DND-41 (cell line): ENCODE measurements at regions not wholly inside any gene's neighbourhood (a gene's known extent, or its start where the extent isn't known, plus 50 kb on each side); places are given as distances from the start of the nearest gene placed in this dataset.

Source experiments
- ATAC-seq: fragments of 200-7000 bp; cut with Tn5 transposase; 3 replicates; pipeline ENCODE4 v1.9.1; 2021; ENCODE audit warnings: low read depth; ENCODE audit not compliant: insufficient read depth
- DNase-seq: peaks from one replicate; pipeline ENCODE4 v3.0.0-alpha.2; 2020
- H2AFZ ChIP-seq: 2 replicates; pipeline ENCODE4 v1.6.0; 2012; ENCODE audit warnings: low read depth, low read length
- H3K27ac ChIP-seq: 2 replicates; pipeline ENCODE4 v1.5.1; 2012; ENCODE audit warnings: low read length, inconsistent platforms
- H3K27me3 ChIP-seq: fragments of 200-600 bp; sonication (generic); 2 replicates; pipeline ENCODE4 v1.6.0; 2012; ENCODE audit warnings: low read length, mild to moderate bottlenecking, inconsistent platforms; ENCODE audit not compliant: insufficient read depth, poor library complexity
- H3K36me3 ChIP-seq: 2 replicates; pipeline ENCODE4 v1.5.1; 2012; ENCODE audit warnings: low read length, inconsistent platforms; ENCODE audit not compliant: insufficient read depth
- H3K4me1 ChIP-seq: 2 replicates; pipeline ENCODE4 v1.5.1; 2012; ENCODE audit warnings: mild to moderate bottlenecking, low read length; ENCODE audit not compliant: insufficient read depth
- H3K4me2 ChIP-seq: 2 replicates; pipeline ENCODE4 v1.6.0; 2012; ENCODE audit warnings: mild to moderate bottlenecking, moderate library complexity, low read length, inconsistent platforms; ENCODE audit not compliant: insufficient read depth
- H3K4me3 ChIP-seq, 2 experiments: fragments of 200-600 bp in 1 of 2; shearing (Covaris generic) in 1 of 2; 2 replicates each; pipeline ENCODE4 v1.5.1; 2012 to 2016; ENCODE audit warnings: inconsistent platforms in 2 of 2, low read length in 2 of 2, mild to moderate bottlenecking in 2 of 2, low read depth in 1 of 2, moderate library complexity in 1 of 2
- H3K79me2 ChIP-seq: 2 replicates; pipeline ENCODE4 v1.6.0; 2012; ENCODE audit warnings: low read length, inconsistent platforms; ENCODE audit not compliant: insufficient read depth
- H3K9ac ChIP-seq: 2 replicates; pipeline ENCODE4 v1.6.0; 2012; ENCODE audit warnings: low read depth, mild to moderate bottlenecking, inconsistent platforms, low read length, moderate library complexity
- H3K9me3 ChIP-seq: 2 replicates; pipeline ENCODE4 v1.5.1; 2012; ENCODE audit warnings: low read length, moderate library complexity, mild to moderate bottlenecking, inconsistent platforms; ENCODE audit not compliant: insufficient read depth, severe bottlenecking
- H4K20me1 ChIP-seq: 2 replicates; pipeline ENCODE4 v1.6.0; 2012; ENCODE audit warnings: low read length; ENCODE audit not compliant: insufficient read depth
- CTCF ChIP-seq: IDR thresholded peaks from 2 replicates; pipeline ENCODE4 v1.5.1; 2012; ENCODE audit warnings: borderline replicate concordance, low read length, moderate library complexity, mild to moderate bottlenecking; ENCODE audit not compliant: poor library complexity, severe bottlenecking; ENCODE audit errors: extremely low read depth
- EZH2 ChIP-seq: IDR thresholded peaks from 3 replicates; pipeline ENCODE4 v1.6.1; 2012; ENCODE audit warnings: borderline replicate concordance, low read depth, mild to moderate bottlenecking, moderate library complexity, low read length, inconsistent platforms; ENCODE audit not compliant: severe bottlenecking

GRCh38 chr10:108307925-108308312 is 1143.4 kb upstream of the SORCS1 start:
- ATAC-seq (no peak), DNase-seq (no peak)
- Histone ChIP-seq H3K36me3 (no peaks in the 10 kb centered on the region), H3K4me2 (no peak overlapping the region), H3K9me3 (no peaks in the 10 kb centered on the region), H2AFZ (no peak overlapping the region), H3K9ac (no peak overlapping the region), H3K79me2 (no peaks in the 10 kb centered on the region), H4K20me1 (no peaks in the 10 kb centered on the region), H3K27ac (no peak overlapping the region), H3K27me3 (no peaks in the 10 kb centered on the region), H3K4me3 (no peak overlapping the region), H3K4me1 (no peaks in the 10 kb centered on the region)
- TF ChIP-seq CTCF (no peak), EZH2 (no peak)

GRCh38 chr10:108307250-108307924 is 1142.9 kb upstream of the SORCS1 start:
- no peaks in the 10 kb centered on the region for H3K9me3 ChIP-seq
- no peaks in the 10 kb centered on the region for H4K20me1 ChIP-seq
- no peak overlapping the region for H3K9ac ChIP-seq
- H3K4me3 ChIP-seq, result no peak overlapping the region
- no peaks in the 10 kb centered on the region for H3K4me1 ChIP-seq
- no peak for ATAC-seq
- TF ChIP-seq CTCF, result no peak
- TF ChIP-seq EZH2, result no peak
- no peaks in the 10 kb centered on the region for H3K79me2 ChIP-seq
- H3K27ac ChIP-seq, result no peak overlapping the region
- no peaks in the 10 kb centered on the region for H3K36me3 ChIP-seq
- DNase-seq, result no peak
- no peak overlapping the region for H3K4me2 ChIP-seq
- no peak overlapping the region for H2AFZ ChIP-seq
- no peaks in the 10 kb centered on the region for H3K27me3 ChIP-seq

DNA sequence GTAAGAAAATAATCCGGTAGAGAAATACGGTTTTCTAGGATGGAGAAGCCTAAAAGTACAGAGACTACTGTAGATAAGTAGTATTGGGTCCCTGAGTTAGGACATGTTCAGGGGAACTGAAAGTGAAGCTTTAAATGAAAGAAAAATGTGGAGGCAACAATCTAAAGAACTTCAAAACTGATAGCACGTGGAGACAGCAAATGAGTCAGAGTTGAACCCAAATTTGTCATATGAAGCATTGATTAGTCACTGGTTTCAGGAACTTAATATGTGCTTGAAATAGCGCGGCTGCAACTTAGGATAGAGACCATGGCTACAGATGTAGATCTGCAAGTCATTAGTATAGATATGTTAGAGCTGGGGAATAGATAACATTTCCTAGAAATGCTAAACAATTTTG is 1138.6 kb upstream of the SORCS1 start:
- H4K20me1 ChIP-seq, result no peaks in the 10 kb centered on the region
- H2AFZ ChIP-seq, result no peak overlapping the region
- no peaks in the 10 kb centered on the region for H3K4me1 ChIP-seq
- H3K9me3 ChIP-seq, result no peaks in the 10 kb centered on the region
- H3K4me3 ChIP-seq, result no peak overlapping the region
- H3K27ac ChIP-seq, result no peak overlapping the region
- no peak for DNase-seq
- no peaks in the 10 kb centered on the region for H3K27me3 ChIP-seq
- no peak overlapping the region for H3K9ac ChIP-seq
- ATAC-seq, result no peak
- no peaks in the 10 kb centered on the region for H3K79me2 ChIP-seq
- TF ChIP-seq EZH2 (no peak), CTCF (no peak)
- H3K36me3 ChIP-seq, result no peaks in the 10 kb centered on the region
- H3K4me2 ChIP-seq, result no peak overlapping the region
